ENCODE measurements at regions not wholly inside any gene's neighbourhood (a gene's known extent, or its start where the extent isn't known, plus 50 kb on each side); places are given as distances from the start of the nearest gene placed in this dataset.
A peak's percentile ranks its signal among the peaks of the same experiment; 100 is the strongest.

DNA sequence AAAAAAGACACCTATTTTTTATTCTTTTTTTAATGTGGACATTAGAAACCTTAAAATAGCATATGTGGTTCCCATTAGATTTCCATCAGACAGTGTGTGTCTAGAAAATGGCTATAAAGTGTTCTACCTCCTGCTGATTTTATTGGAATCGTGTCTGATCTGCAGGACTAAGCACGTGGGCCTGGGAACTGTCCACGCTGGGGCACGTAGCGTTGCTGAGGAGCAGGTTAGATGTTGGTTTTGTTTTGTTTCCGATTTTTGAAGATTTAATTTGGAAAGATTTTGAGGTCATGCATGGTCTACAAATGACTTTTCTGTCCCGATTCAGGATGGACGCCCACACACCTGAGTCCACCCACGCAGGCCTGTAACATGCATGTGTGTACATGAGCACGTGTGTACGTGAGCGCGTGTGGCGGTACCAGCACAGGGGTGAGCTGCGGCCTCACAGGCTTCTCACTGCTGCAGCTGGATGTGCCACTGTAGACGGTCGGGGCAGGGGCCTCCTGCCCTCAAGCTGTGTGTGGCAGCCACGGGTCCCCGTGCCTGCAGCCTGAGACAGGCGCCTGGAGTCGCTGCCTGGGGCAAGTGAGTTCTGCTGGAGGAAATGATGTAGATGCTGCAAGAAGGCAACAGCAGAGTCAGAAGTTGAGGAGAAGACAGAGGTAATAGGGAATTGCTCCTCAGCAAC is 99.7 kb upstream of the CTDP1 start:
- DNase-seq (ENCODE audit: extremely low spot score, unreplicated experiment): peak; percentile 31
- Mint-ChIP-seq H3K27me3 (no peaks in the 10 kb centered on the region), H3K27ac (no peak overlapping the region), H3K4me1 (ENCODE audit: unreplicated experiment) (peaks cover 8% of the 10 kb centered on the region), H3K4me3 (no peak overlapping the region), H3K9me3 (no peaks in the 10 kb centered on the region), H3K36me3 (no peaks in the 10 kb centered on the region)
- no peak for TF ChIP-seq CTCF (conservative IDR thresholded peaks at IDR 0.05)

DNA sequence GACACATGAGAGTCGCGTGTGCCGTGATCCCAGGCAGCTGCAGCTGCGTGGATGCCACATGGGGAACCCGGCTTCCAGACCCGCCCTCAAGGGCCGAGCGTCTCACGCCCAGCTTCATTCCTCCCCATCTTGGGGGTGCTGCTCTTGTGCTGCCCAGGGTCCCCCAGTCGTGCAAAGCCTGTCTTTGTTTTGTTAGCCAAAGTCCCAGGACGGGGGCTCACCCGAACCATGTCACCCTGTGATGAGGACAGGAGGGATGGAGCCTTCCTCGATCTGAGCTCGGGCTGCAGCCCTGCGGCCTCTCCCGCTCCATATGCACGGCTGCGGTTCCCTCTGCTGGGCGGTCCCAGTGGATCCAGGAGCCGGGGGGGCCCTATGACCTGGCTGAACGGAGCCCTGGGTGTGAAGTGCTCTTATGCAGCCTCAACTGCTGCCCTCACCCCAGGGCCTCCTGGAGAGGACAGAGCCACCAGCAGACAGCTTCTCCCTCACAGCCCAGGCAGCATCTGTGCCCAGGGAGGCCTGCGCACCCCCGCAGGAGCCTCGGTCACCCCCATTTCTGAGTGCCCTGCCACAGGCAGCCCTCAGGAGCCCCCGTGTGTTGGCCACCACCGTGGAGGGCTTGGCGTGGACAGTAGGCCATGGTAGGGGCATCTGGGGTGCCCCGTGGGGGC is 99.0 kb upstream of the CTDP1 start:
- DNase-seq (ENCODE audit: extremely low spot score, unreplicated experiment): peak; percentile 62
- H3K4me3 Mint-ChIP-seq: no peak overlapping the region
- no peaks in the 10 kb centered on the region for H3K27me3 Mint-ChIP-seq
- no peak overlapping the region for H3K27ac Mint-ChIP-seq
- no peaks in the 10 kb centered on the region for H3K36me3 Mint-ChIP-seq
- H3K4me1 Mint-ChIP-seq (ENCODE audit: unreplicated experiment): peaks cover 8% of the 10 kb centered on the region
- H3K9me3 Mint-ChIP-seq: no peaks in the 10 kb centered on the region
- no peak for TF ChIP-seq CTCF (conservative IDR thresholded peaks at IDR 0.05)

GRCh38 chr18:79581406-79581805 is 98.2 kb upstream of the CTDP1 start:
- peaks cover 8% of the 10 kb centered on the region for H3K4me1 Mint-ChIP-seq (ENCODE audit: unreplicated experiment)
- H3K36me3 Mint-ChIP-seq: no peaks in the 10 kb centered on the region
- H3K9me3 Mint-ChIP-seq: no peaks in the 10 kb centered on the region
- H3K27ac Mint-ChIP-seq: no peak overlapping the region
- peak; percentile 39 for DNase-seq (ENCODE audit: extremely low spot score, unreplicated experiment)
- no peak overlapping the region for H3K4me3 Mint-ChIP-seq
- no peak for TF ChIP-seq CTCF (conservative IDR thresholded peaks at IDR 0.05)
- no peaks in the 10 kb centered on the region for H3K27me3 Mint-ChIP-seq

- Mint-ChIP-seq H3K9me3 (no peaks in the 10 kb centered on the region), H3K27ac (no peak overlapping the region), H3K27me3 (no peaks in the 10 kb centered on the region), H3K4me1 (ENCODE audit: unreplicated experiment) (peaks cover 8% of the 10 kb centered on the region), H3K4me3 (no peak overlapping the region), H3K36me3 (no peaks in the 10 kb centered on the region)
- TF ChIP-seq CTCF (conservative IDR thresholded peaks at IDR 0.05): no peak
- DNase-seq (ENCODE audit: extremely low spot score, unreplicated experiment): no peak
Measured at GRCh38 chr18:79581911-79582310, 97.7 kb upstream of the CTDP1 start.

- Mint-ChIP-seq H3K9me3 (no peaks in the 10 kb centered on the region), H3K27me3 (no peaks in the 10 kb centered on the region), H3K27ac (no peak overlapping the region), H3K36me3 (no peaks in the 10 kb centered on the region), H3K4me3 (no peak overlapping the region), H3K4me1 (ENCODE audit: unreplicated experiment) (peaks cover 8% of the 10 kb centered on the region)
- TF ChIP-seq CTCF (conservative IDR thresholded peaks at IDR 0.05): no peak
- peak; percentile 42 for DNase-seq (ENCODE audit: extremely low spot score, unreplicated experiment)
Measured at GRCh38 chr18:79582978-79583377, 96.6 kb upstream of the CTDP1 start.
